GM19395 (cell line): ENCODE measurements at regions not wholly inside any gene's neighbourhood (a gene's known extent, or its start where the extent isn't known, plus 50 kb on each side); places are given as distances from the start of the nearest gene placed in this dataset.

ENCODE experiments used
- ATAC-seq: cut with Tn5 transposase; IDR thresholded peaks from one replicate; pipeline ENCODE4 v1.9.1; 2021; ENCODE audit warnings: mild to moderate bottlenecking, moderate library complexity; ENCODE audit not compliant: unreplicated experiment

DNA sequence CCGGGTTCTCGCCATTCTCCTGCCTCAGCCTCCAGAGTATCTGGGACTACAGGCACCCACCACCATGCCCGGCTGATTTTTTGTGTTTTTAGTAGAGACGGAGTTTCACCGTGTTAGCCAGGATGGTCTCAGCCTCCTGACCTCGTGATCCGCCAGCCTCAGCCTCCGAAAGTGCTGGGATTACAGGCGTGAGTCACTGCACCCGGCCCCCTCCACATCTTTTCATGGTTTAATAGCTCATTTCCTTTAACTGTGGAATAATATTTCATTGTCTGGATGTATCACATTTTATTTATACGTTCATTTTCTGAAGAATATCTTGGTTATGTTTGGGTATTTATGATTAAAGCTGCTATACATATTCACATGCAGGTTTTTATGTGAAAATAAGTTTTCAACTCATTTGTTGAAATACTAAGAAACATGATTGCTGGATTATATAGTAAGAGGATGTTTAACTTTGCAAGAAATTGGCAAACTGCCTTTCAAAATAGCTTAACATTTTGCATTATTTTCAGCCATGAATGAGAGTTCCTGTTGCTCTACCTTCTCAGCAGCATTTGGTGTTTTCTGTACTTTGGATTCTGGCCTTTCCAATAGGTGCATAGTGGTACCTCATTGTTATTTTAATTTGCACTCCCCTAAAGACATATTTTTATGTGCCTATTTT, 591.9 kb downstream of the TECRL start:
- ATAC-seq, result no peak

DNA sequence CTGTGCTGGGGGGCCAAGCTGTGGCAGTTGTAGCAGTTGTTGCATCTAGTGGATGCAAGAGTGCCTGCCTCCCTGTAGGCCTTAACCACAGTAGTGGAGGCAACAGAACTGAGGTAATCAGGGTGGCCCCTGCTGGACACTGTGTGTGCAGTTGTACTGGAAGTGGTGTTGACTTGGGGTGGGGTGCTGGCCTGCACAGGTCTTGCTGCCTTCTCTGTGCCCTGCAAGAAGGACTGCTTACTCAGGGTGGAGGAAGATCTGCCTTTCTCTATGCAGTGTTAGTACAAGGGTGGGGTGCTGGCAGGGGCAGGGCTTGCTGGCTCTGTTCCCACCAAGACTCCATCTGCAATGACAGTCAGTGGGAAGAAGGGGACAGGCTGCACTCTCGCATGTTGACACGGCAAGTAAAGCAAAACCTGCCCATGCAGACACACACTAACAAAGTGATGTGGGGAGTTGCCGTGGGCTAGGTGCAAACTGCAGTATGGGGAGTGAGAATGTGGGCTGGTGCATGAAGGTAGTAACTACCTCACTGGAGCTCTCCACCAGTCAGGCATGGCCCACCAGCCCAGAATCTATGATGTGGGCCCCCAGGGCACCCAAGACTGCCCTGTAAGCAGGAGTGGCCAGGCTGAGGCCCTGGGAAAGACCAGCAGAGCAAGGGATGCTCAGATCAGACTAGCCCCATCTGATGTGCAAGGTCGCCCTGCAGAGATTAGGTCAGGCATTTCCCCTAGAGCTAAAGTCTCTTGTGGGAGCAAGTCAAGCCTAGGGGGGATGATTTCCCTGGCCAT, 594.9 kb downstream of the TECRL start:
- ATAC-seq, result no peak

DNA sequence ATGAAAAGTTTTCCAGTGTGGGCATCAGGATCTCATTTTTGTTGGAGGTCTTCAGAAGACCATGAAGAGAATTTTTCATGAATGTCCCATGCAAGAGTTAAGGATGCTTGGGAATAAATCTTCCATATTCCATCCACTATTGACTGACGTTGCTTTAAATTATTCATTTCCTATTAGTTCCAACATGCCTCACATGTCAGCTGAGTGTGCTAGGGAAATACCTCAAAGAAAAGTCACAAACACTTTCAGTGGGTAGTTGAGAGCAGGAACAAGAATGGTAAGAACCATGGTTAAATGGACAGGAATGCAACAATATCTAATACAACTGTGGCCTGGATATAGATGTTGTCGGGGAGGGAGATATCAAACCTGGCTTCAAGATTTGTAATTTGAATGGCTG, 610.1 kb downstream of the TECRL start:
- ATAC-seq, result no peak

DNA sequence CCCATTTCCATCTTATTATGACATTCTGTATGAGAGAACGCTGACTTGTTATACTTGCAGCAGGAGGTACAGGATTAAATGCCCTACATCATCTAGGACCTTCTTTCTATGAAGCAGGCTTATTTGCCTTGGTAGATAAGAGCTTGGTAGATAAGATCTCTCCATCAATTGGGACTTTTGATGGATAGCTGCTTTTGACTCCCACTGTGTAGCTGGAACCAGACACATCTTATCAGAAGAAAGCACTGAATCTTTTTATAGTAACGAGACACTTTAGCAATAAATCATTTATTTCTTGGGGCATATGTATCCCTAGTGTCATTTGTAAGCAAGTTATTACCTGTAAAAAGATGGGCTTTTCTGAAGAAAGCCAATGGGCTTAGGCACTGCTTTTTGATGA, 613.9 kb downstream of the TECRL start:
- ATAC-seq, result no peak

GRCh38 chr4:63790377-63790776, 618.9 kb downstream of the TECRL start:
- ATAC-seq, result no peak

DNA sequence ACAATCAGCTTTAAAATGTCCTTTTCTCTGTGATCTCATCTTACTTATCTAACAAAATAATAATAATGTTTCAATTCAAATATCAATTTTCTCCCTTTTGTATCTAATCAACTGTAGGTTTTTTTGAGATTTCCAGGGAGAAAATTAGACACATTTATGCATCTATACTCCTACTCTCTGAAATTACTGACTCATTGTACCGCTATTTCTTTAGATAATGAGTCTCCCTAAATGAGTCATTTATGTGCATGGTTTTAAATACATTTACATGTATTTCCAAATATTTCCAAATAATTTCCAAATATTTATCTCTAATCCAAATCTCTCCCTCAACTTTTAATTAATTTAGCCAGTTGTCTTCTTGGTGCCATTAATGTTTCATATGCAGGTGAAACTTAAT, 621.0 kb downstream of the TECRL start:
- ATAC-seq, result no peak

DNA sequence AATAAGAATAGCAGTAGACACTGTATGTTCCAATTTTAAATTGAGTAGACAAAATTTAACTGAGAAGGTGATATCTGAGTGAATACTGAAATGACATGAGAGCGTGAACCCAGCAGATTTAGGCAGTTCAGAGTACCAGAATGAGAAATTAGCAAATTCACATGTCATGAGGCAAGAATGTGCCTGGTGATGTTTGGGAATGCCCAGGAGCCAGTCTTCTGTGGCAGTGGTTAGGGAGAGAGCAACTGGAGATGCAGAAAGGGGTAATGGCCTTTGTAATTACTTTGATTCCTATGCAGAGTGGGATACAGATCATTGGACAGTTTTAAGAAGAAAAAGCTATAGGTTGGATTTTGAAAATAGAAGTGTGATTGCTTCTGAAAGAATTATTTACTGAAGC, 621.9 kb downstream of the TECRL start:
- ATAC-seq, result no peak

GRCh38 chr4:63786171-63786570, 623.1 kb downstream of the TECRL start:
- ATAC-seq, result no peak

- no peak for ATAC-seq
Measured at GRCh38 chr4:63784822-63785221, 624.4 kb downstream of the TECRL start.

DNA sequence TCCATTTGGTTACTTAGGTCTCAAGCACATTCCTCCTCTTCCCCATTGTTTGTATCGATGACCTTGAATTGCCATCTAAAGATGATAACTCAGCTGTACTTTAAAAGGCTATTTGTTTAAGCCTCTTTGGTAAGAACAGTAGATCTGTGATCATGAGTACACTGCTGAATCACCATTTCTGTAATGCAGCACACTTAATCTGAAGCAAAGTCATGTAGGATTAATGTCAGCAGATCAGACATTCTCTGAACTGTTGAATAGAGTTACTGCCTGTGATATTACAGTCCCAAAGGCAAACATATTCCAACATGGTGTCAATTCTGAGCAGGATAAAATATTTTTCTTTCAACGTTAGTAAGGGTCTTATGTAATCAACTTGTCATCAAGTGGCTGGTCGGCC, 631.6 kb downstream of the TECRL start:
- no peak for ATAC-seq

GRCh38 chr4:63764400-63764799, 644.9 kb downstream of the TECRL start:
- no peak for ATAC-seq

DNA sequence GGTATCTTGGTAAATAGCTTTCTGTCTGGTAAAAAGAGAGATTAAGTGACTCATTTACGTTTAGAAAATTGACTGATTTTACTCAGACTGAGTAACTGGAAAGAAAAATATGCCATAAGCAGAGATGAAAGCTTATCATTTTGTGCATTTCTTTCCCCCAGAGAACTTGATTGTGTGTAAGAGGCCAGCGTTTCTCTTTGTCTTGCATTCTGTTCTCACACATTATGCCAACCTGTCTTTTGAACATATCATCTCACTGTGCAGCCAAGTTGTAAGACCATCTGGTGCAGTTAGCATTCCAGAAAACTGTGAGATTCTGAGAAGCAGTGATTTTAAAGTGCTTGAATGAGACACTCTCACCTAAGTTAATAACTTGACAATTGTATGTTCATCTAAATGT, 651.3 kb downstream of the TECRL start:
- no peak for ATAC-seq

DNA sequence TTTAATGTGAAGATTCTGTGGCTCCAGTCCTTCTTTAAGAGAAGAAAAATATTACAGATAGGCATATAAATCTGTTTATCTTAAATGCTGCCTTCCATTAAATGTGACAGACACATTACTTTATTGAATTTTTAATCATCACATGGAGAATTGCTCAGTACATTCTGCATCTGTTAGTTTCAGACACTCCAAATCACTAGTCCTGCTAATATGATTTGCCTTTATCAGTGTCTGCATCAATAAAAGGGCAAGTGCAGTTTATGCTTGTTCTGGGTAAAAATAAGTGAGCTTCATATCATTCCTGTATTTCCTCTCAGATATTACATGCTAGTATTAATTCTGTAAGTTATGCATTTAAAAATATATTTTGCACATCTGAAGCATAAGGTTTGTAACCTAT, 666.4 kb downstream of the TECRL start:
- no peak for ATAC-seq

GRCh38 chr4:63729519-63729918, 679.7 kb downstream of the TECRL start:
- ATAC-seq, result no peak

DNA sequence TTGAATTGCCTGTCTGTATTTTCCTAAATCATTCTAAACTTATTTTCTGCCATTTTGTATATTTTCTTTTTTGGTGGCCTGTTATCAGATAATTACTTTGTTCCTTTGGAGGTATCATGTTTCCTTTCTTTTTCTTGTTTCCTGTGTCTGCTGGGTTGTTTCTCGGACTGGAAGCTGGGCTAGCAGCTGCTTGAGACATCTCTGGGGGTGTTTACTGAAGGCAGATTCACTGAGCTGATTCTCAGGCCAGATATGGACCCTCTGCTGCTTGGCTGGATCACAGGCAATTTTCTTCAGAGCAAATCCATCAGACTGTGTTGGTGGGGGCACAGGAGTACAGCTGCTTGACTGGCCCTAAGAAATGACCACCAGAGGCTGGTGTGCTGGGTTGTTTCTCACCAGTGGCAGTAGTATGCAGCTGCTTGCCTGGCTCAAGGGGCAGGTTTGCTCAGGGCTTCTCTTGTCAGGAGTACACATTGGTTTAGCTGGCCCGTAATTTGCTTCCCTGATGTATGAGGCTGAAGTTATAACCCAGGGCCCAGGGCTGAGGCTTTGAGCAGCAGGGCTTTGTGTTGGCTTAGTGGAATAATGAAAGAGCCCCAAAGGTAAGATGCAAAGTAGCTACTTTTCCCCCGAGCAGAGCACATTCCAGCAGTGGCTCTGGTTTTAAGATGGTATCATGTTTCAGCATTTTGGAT, 680.6 kb downstream of the TECRL start:
- ATAC-seq, result no peak

- ATAC-seq, result no peak
Measured at GRCh38 chr4:63717384-63717783, 691.9 kb downstream of the TECRL start.

DNA sequence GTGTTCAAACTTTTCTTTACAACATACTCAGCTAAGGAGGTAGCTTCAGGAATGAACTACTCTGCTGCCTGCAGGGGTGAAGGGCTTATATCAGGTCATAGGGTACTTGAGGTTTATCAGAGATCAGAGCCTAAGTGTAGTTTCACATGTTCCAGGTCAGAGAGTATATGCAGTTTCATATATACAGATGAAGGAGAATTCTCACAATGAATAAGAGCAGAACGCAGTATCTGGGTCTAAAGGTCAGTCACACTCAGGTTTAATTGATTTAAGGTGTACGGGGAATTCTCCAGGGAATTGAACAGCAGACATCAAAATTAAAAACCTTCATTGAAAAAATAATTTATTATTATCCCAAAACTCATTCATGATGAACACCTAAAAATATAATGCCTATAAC, 700.6 kb downstream of the TECRL start:
- ATAC-seq, result no peak

- ATAC-seq, result no peak
Measured at GRCh38 chr4:63700569-63700968, 708.7 kb downstream of the TECRL start.

DNA sequence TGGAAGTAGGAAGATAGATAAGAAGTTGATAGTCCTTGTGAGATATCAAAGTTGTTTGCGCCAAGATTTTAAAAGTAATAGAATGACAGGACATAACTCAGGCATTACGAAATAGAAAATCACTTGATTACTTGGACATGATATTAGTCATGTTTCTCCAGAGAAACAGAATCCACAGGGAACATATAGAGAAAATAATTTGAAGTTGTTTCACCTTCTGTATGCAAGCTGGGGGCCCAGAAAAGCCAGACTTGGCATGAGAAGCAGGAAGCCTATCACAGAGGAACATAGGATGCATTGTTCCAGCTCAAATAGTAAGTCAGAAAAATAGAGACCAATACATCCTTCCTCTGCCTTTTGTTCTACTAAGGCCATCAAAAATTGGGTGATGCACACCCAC, 715.9 kb downstream of the TECRL start:
- ATAC-seq, result no peak

- no peak for ATAC-seq
Measured at GRCh38 chr4:63678358-63678931, 730.8 kb downstream of the TECRL start.

- ATAC-seq, result no peak
Measured at GRCh38 chr4:63670735-63671134, 738.5 kb downstream of the TECRL start.

DNA sequence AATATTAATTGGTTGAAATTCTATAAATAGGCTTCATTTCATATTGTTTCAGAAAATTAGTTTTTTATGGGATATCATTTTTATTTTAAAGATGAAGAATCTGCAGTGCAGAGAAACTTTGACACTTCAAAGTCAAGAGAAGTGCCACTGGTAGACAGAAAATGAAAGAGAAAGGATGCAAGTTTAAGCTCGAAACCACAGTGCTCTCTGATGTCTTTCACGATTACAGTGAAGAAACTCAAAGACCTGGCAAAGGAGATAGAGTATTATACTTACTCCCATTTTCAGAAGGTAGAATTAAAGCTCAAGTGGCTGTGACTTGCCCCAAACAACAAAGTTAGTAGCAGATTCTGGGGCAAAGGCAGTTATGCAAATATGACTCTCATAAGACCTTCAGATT, 745.4 kb downstream of the TECRL start:
- no peak for ATAC-seq
